ENCODE measurements at regions not wholly inside any gene's neighbourhood (a gene's known extent, or its start where the extent isn't known, plus 50 kb on each side); places are given as distances from the start of the nearest gene placed in this dataset.

DNA sequence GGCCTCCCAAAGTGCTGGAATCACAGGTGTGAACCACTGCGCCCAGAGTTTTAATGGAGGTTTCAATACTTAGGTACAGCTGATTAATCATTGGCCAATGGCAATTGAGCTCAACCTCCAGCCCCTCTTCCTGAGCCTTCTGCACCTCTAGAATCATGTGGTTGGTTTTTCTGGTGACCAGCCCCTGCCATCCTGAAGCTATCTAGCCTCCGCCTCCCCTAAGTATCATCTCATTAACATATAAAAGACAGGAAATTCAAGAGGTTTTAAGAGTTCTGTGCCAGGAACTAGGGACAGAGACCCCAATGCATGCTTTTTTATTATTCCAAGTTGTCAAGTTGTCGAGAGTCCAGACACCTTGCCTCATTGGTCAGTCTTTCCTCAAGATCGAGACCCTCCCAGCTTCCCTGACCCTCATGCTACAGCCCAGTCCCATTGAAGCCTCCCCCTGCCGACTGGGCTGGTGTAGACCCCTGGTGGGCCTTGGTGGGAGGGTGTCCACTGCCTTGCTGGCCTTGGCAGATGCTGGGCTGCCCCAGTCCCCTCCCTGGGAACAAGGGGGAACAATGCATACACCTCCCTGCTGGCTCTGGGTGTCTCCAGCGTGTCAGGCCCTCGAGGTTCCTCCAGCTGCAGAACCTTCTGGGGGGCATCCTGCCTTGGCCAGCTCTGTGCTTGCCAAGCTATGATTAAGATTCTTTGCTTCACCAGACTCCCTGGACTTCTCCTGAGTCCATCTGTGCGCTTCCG lies 148.0 kb downstream of the CTTN start (continued):
- TF ChIP-seq, protein P1, sequence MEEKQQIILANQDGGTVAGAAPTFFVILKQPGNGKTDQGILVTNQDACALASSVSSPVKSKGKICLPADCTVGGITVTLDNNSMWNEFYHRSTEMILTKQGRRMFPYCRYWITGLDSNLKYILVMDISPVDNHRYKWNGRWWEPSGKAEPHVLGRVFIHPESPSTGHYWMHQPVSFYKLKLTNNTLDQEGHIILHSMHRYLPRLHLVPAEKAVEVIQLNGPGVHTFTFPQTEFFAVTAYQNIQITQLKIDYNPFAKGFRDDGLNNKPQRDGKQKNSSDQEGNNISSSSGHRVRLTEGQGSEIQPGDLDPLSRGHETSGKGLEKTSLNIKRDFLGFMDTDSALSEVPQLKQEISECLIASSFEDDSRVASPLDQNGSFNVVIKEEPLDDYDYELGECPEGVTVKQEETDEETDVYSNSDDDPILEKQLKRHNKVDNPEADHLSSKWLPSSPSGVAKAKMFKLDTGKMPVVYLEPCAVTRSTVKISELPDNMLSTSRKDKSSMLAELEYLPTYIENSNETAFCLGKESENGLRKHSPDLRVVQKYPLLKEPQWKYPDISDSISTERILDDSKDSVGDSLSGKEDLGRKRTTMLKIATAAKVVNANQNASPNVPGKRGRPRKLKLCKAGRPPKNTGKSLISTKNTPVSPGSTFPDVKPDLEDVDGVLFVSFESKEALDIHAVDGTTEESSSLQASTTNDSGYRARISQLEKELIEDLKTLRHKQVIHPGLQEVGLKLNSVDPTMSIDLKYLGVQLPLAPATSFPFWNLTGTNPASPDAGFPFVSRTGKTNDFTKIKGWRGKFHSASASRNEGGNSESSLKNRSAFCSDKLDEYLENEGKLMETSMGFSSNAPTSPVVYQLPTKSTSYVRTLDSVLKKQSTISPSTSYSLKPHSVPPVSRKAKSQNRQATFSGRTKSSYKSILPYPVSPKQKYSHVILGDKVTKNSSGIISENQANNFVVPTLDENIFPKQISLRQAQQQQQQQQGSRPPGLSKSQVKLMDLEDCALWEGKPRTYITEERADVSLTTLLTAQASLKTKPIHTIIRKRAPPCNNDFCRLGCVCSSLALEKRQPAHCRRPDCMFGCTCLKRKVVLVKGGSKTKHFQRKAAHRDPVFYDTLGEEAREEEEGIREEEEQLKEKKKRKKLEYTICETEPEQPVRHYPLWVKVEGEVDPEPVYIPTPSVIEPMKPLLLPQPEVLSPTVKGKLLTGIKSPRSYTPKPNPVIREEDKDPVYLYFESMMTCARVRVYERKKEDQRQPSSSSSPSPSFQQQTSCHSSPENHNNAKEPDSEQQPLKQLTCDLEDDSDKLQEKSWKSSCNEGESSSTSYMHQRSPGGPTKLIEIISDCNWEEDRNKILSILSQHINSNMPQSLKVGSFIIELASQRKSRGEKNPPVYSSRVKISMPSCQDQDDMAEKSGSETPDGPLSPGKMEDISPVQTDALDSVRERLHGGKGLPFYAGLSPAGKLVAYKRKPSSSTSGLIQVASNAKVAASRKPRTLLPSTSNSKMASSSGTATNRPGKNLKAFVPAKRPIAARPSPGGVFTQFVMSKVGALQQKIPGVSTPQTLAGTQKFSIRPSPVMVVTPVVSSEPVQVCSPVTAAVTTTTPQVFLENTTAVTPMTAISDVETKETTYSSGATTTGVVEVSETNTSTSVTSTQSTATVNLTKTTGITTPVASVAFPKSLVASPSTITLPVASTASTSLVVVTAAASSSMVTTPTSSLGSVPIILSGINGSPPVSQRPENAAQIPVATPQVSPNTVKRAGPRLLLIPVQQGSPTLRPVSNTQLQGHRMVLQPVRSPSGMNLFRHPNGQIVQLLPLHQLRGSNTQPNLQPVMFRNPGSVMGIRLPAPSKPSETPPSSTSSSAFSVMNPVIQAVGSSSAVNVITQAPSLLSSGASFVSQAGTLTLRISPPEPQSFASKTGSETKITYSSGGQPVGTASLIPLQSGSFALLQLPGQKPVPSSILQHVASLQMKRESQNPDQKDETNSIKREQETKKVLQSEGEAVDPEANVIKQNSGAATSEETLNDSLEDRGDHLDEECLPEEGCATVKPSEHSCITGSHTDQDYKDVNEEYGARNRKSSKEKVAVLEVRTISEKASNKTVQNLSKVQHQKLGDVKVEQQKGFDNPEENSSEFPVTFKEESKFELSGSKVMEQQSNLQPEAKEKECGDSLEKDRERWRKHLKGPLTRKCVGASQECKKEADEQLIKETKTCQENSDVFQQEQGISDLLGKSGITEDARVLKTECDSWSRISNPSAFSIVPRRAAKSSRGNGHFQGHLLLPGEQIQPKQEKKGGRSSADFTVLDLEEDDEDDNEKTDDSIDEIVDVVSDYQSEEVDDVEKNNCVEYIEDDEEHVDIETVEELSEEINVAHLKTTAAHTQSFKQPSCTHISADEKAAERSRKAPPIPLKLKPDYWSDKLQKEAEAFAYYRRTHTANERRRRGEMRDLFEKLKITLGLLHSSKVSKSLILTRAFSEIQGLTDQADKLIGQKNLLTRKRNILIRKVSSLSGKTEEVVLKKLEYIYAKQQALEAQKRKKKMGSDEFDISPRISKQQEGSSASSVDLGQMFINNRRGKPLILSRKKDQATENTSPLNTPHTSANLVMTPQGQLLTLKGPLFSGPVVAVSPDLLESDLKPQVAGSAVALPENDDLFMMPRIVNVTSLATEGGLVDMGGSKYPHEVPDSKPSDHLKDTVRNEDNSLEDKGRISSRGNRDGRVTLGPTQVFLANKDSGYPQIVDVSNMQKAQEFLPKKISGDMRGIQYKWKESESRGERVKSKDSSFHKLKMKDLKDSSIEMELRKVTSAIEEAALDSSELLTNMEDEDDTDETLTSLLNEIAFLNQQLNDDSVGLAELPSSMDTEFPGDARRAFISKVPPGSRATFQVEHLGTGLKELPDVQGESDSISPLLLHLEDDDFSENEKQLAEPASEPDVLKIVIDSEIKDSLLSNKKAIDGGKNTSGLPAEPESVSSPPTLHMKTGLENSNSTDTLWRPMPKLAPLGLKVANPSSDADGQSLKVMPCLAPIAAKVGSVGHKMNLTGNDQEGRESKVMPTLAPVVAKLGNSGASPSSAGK (IDR thresholded peaks at IDR 0.05) = no peak
- no peak for TF ChIP-seq EWSR1 (IDR thresholded peaks at IDR 0.05; ENCODE audit: borderline replicate concordance, low read depth, partially characterized antibody)

Measured in K562 (cell line).